PC-9 (cell line): ENCODE measurements at regions not wholly inside any gene's neighbourhood (a gene's known extent, or its start where the extent isn't known, plus 50 kb on each side); places are given as distances from the start of the nearest gene placed in this dataset.

ENCODE experiments used
- CTCF ChIP-seq: fragments of 200-600 bp; sonication (generic); conservative IDR thresholded peaks from 2 replicates; pipeline ENCODE4 v1.6.1; 2017; ENCODE audit warnings: mixed run types, antibody characterized with exemption, mild to moderate bottlenecking, moderate library complexity
- EZH2 ChIP-seq: fragments of 200-600 bp; sonication (generic); IDR thresholded peaks from 2 replicates; pipeline ENCODE4 v1.8.0; 2017; ENCODE audit warnings: antibody characterized with exemption, low read depth

- TF ChIP-seq CTCF: no peak
- TF ChIP-seq EZH2: no peak
Observed at GRCh38 chr3:110612045-110612444, 459.6 kb upstream of the NECTIN3 start.
